PC-3 (cell line): ENCODE measurements at regions not wholly inside any gene's neighbourhood (a gene's known extent, or its start where the extent isn't known, plus 50 kb on each side); places are given as distances from the start of the nearest gene placed in this dataset.

Experiments
- ATAC-seq: fragments of 200-7000 bp; cut with Tn5 transposase; 2 replicates; pipeline ENCODE4 v1.9.1; 2020; ENCODE audit warnings: mild to moderate bottlenecking, moderate library complexity
- BruUV-seq: library from RNA; stranded (reverse); fragments of 400-500 nt; replicated peaks from 2 replicates; lab custom pipeline; 2021; lab: Mats Ljungman, UMichigan
- CTCF ChIA-PET: fragments of 300-600 bp; sonication (Branson Sonifier 250); formaldehyde crosslinking; loops from one replicate; lab custom pipeline; 2022; ENCODE audit warnings: antibody characterized with exemption; lab: Charles Lee
- POLR2A ChIA-PET: fragments of 300-600 bp; sonication (Branson Sonifier 250); formaldehyde crosslinking; loops from one replicate; lab custom pipeline; 2022; ENCODE audit warnings: antibody characterized with exemption; ENCODE audit not compliant: unreplicated experiment; lab: Charles Lee
- DNase-seq: peaks from one replicate; pipeline ENCODE4 v3.0.0-alpha.2; 2015
- H2AFZ ChIP-seq: fragments of 300-600 bp; sonication (generic); 2 replicates; pipeline ENCODE4 v1.6.0; 2016; ENCODE audit warnings: antibody characterized with exemption, low read length
- H3F3A ChIP-seq: fragments of 300-600 bp; sonication (generic); one replicate; pipeline ENCODE4 v1.6.0; 2017; ENCODE audit warnings: antibody characterized with exemption, low read length, control low read depth, mild to moderate bottlenecking; ENCODE audit not compliant: unreplicated experiment
- H3K27ac ChIP-seq: fragments of 300-600 bp; sonication (generic); 2 replicates; pipeline ENCODE4 v1.5.1; 2016; ENCODE audit warnings: mild to moderate bottlenecking, low read length
- H3K27me3 ChIP-seq: fragments of 300-600 bp; sonication (generic); 2 replicates; pipeline ENCODE4 v1.6.1; 2016; ENCODE audit warnings: low read length, mixed read lengths
- H3K36me3 ChIP-seq: fragments of 300-600 bp; sonication (generic); 2 replicates; pipeline ENCODE4 v1.6.1; 2016; ENCODE audit warnings: low read depth, mixed run types, low read length, mixed read lengths
- H3K4me1 ChIP-seq: fragments of 300-600 bp; sonication (generic); 2 replicates; pipeline ENCODE4 v1.5.1; 2016; ENCODE audit warnings: low read length; ENCODE audit not compliant: insufficient read depth
- H3K4me2 ChIP-seq: fragments of 300-600 bp; sonication (generic); 2 replicates; pipeline ENCODE4 v1.6.0; 2016; ENCODE audit warnings: low read length
- H3K4me3 ChIP-seq: fragments of 300-600 bp; sonication (generic); 2 replicates; pipeline ENCODE4 v1.5.1; 2016; ENCODE audit warnings: mild to moderate bottlenecking, low read length, mixed read lengths
- H3K79me2 ChIP-seq: fragments of 300-600 bp; sonication (generic); 2 replicates; pipeline ENCODE4 v1.6.1; 2017; ENCODE audit warnings: low read length, mixed read lengths
- H3K9ac ChIP-seq: fragments of 300-600 bp; sonication (generic); 2 replicates; pipeline ENCODE4 v1.6.0; 2016; ENCODE audit warnings: mild to moderate bottlenecking, low read length
- H3K9me2 ChIP-seq: fragments of 300-600 bp; sonication (generic); replicated peaks from 2 replicates; pipeline ENCODE4 v1.6.1; 2016; ENCODE audit warnings: mixed run types, low read length, mixed read lengths
- H3K9me3 ChIP-seq: fragments of 300-600 bp; sonication (generic); 2 replicates; pipeline ENCODE4 v1.6.1; 2016; ENCODE audit warnings: low read length, mixed read lengths
- H4K20me1 ChIP-seq: fragments of 300-600 bp; sonication (generic); 2 replicates; pipeline ENCODE4 v1.6.1; 2016; ENCODE audit warnings: low read length, mixed read lengths
- EZH2 ChIP-seq: fragments of 300-600 bp; sonication (generic); IDR thresholded peaks from one replicate; pipeline ENCODE4 v1.6.1; 2017; ENCODE audit warnings: antibody characterized with exemption, mild to moderate bottlenecking, low read length; ENCODE audit not compliant: unreplicated experiment
- EZH2phosphoT487 ChIP-seq: fragments of 300-600 bp; sonication (generic); IDR thresholded peaks from 2 replicates; pipeline ENCODE4 v1.6.1; 2018; ENCODE audit warnings: mild to moderate bottlenecking, antibody characterized with exemption, low read length, borderline replicate concordance
- intact Hi-C: fragments of 100-400 bp; cut with micrococcal nuclease; formaldehyde crosslinking; loops from 2 replicates; pipeline ENCODE4 v1.9.0; 2023
- TF ChIP-seq, protein P1 (sequence below): fragments of 300-600 bp; sonication (generic); conservative IDR thresholded peaks from 2 replicates; pipeline ENCODE4 v1.5.1; 2017; ENCODE audit warnings: antibody characterized with exemption, low read depth, mild to moderate bottlenecking, low read length

DNA sequence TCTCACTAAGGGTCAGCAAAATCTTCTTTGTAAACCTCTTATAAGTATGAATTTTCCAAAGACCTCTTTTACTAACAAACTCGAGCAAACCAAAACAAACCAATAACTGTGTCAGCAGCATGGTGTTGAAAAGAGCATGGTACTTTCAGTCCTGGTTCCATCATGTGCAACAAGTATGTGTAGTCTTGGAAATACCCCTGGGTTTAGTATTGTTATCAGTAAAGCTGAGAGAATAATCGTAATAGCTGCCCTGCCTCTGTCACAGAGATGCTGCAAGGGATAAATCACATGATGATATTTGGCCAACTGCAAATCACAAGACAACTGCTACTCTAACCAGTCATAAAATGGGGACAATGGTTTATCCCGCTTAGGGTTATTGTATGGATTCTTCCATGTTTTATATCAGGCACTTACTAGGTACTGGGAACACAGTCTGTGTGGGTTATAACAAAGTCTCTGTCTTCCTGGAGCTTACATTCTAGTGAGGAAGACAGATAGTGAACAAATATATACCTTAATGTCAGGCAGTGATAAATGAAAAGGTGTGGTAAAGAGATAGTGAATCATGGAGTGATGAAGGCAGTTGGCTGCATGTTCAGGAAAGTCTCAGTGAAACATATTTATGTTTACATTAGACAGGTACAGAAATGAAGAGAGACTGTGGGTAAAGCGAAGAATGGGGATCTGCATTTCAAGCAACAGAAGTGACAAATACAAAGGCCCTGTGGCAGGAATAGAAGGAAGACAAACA, 60.5 kb upstream of the C10orf90 start:
- POLR2A ChIA-PET = no interaction called here
- Histone ChIP-seq H4K20me1 (no peaks in the 10 kb centered on the region), H3K4me2 (no peak overlapping the region), H3K27ac (no peak overlapping the region), H3K4me3 (no peak overlapping the region), H3K4me1 (no peaks in the 10 kb centered on the region), H3K9me2 (no peaks in the 10 kb centered on the region), H3K36me3 (no peaks in the 10 kb centered on the region), H3K9me3 (no peaks in the 10 kb centered on the region), H3K79me2 (no peaks in the 10 kb centered on the region), H2AFZ (no peak overlapping the region), H3K27me3 (no peaks in the 10 kb centered on the region), H3K9ac (no peak overlapping the region), H3F3A (no peaks in the 10 kb centered on the region)
- intact Hi-C loops = no loop called here
- TF ChIP-seq, protein P1, sequence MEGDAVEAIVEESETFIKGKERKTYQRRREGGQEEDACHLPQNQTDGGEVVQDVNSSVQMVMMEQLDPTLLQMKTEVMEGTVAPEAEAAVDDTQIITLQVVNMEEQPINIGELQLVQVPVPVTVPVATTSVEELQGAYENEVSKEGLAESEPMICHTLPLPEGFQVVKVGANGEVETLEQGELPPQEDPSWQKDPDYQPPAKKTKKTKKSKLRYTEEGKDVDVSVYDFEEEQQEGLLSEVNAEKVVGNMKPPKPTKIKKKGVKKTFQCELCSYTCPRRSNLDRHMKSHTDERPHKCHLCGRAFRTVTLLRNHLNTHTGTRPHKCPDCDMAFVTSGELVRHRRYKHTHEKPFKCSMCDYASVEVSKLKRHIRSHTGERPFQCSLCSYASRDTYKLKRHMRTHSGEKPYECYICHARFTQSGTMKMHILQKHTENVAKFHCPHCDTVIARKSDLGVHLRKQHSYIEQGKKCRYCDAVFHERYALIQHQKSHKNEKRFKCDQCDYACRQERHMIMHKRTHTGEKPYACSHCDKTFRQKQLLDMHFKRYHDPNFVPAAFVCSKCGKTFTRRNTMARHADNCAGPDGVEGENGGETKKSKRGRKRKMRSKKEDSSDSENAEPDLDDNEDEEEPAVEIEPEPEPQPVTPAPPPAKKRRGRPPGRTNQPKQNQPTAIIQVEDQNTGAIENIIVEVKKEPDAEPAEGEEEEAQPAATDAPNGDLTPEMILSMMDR = no peak
- TF ChIP-seq EZH2 = no peak
- no peak for TF ChIP-seq EZH2phosphoT487
- ATAC-seq (no peak), DNase-seq (no peak)
- CTCF ChIA-PET = no interaction called here
- no TSS peak for BruUV-seq

DNA sequence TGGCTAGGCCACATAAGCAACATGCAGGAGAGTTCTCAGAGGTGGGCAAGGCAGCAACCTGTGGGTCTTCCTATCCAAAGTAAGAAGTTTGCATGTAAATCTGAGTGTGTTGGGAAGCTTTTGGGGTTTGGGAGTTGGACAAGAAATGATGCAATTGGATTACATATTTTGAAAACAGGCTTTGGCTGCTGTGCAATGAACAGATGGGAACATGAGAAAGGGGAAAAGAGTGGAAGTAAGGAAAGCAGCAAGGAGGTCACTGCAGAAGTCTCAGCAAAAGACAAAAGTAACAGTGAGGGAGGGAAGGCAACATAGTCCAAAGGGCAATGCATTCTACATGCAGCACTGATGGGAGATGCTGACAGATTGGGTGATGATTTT, 61.1 kb upstream of the C10orf90 start:
- Histone ChIP-seq H3F3A (no peaks in the 10 kb centered on the region), H3K79me2 (no peaks in the 10 kb centered on the region), H4K20me1 (no peaks in the 10 kb centered on the region), H3K4me1 (no peaks in the 10 kb centered on the region), H3K36me3 (no peaks in the 10 kb centered on the region), H3K27ac (no peak overlapping the region), H3K4me3 (no peak overlapping the region), H3K9ac (no peak overlapping the region), H3K27me3 (no peaks in the 10 kb centered on the region), H3K9me3 (no peaks in the 10 kb centered on the region), H3K4me2 (no peak overlapping the region), H2AFZ (no peak overlapping the region), H3K9me2 (no peaks in the 10 kb centered on the region)
- ATAC-seq = no peak
- DNase-seq = no peak
- BruUV-seq = no TSS peak
- ChIA-PET CTCF (no interaction called here), POLR2A (no interaction called here)
- no peak for TF ChIP-seq EZH2phosphoT487
- no peak for TF ChIP-seq EZH2
- TF ChIP-seq, protein P1 = no peak
- intact Hi-C loops = no loop called here

DNA sequence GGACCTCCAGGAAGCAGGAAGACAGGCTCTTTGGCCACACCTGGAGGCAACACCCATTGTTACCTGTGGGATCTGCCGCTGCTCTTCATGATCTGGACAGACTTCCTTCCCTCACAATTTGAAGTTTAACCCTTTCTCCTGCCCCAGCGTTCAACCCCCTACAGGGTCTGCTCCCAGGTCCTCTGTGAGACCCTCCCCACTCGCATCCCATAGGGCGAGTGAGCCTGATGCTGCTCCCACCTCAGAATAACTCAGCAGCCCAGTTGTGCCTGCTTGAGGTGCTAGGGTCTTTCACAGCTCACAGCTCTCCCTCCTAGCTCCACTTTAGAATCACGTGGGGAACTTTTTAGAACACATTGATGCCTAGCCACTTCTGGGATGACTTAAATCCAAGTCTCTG, 61.8 kb upstream of the C10orf90 start:
- Histone ChIP-seq H3K4me3 (no peak overlapping the region), H2AFZ (no peak overlapping the region), H4K20me1 (no peaks in the 10 kb centered on the region), H3K4me2 (no peak overlapping the region), H3K27me3 (no peaks in the 10 kb centered on the region), H3K9me3 (no peaks in the 10 kb centered on the region), H3K79me2 (no peaks in the 10 kb centered on the region), H3K9me2 (no peaks in the 10 kb centered on the region), H3K27ac (no peak overlapping the region), H3K36me3 (no peaks in the 10 kb centered on the region), H3F3A (no peaks in the 10 kb centered on the region), H3K4me1 (no peaks in the 10 kb centered on the region), H3K9ac (no peak overlapping the region)
- DNase-seq (no peak), ATAC-seq (no peak)
- POLR2A ChIA-PET = no interaction called here
- TF ChIP-seq, protein P1 = no peak
- TF ChIP-seq EZH2 = no peak
- TF ChIP-seq EZH2phosphoT487 = no peak
- CTCF ChIA-PET = no interaction called here
- no TSS peak for BruUV-seq
- intact Hi-C loops = no loop called here
